ENCODE measurements at regions not wholly inside any gene's neighbourhood (a gene's known extent, or its start where the extent isn't known, plus 50 kb on each side); places are given as distances from the start of the nearest gene placed in this dataset.

- Mint-ChIP-seq H3K36me3 (ENCODE audit: insufficient read depth, unreplicated experiment) (no peaks in the 10 kb centered on the region), H3K9me3 (ENCODE audit: unreplicated experiment) (no peaks in the 10 kb centered on the region), H3K27me3 (ENCODE audit: insufficient read depth, unreplicated experiment) (no peaks in the 10 kb centered on the region), H3K4me1 (ENCODE audit: insufficient read depth, unreplicated experiment) (no peaks in the 10 kb centered on the region), H3K27ac (ENCODE audit: low read depth, unreplicated experiment) (no peak overlapping the region), H3K4me3 (ENCODE audit: unreplicated experiment) (no peak overlapping the region)
- no TSS peak for BruUV-seq (replicated peaks)
- ChIA-PET CTCF (interaction anchor here (0.7 kb wide), 1 partner anchor 12 kb away, joined by 3 read pairs; no protein-coding TSS in a partner anchor), POLR2A (no interaction called here)
- DNase-seq (ENCODE audit: unreplicated experiment) = no peak
- intact Hi-C loops (cut with micrococcal nuclease) = no loop called here
- TF ChIP-seq CTCF (IDR thresholded peaks at IDR 0.05; ENCODE audit: unreplicated experiment) = no peak
These were observed 191.8 kb downstream of the GADD45G start for GRCh38 chr9:89796606-89797005.

- CTCF ChIA-PET = interaction anchor here (0.6 to 0.7 kb wide), 2 partner anchors 13 to 83 kb away, joined by 3 to 6 read pairs; no protein-coding TSS in a partner anchor
- intact Hi-C loops (cut with micrococcal nuclease) = no loop called here
- POLR2A ChIA-PET = no interaction called here
These were observed 192.4 kb downstream of the GADD45G start for GRCh38 chr9:89797255-89797654.

GRCh38 chr9:89797937-89798455, 193.2 kb downstream of the GADD45G start:
- Mint-ChIP-seq H3K4me3 (ENCODE audit: unreplicated experiment) (no peak overlapping the region), H3K27ac (ENCODE audit: low read depth, unreplicated experiment) (no peak overlapping the region), H3K9me3 (ENCODE audit: unreplicated experiment) (no peaks in the 10 kb centered on the region), H3K27me3 (ENCODE audit: insufficient read depth, unreplicated experiment) (no peaks in the 10 kb centered on the region), H3K4me1 (ENCODE audit: insufficient read depth, unreplicated experiment) (peaks cover 10% of the 10 kb centered on the region), H3K36me3 (ENCODE audit: insufficient read depth, unreplicated experiment) (no peaks in the 10 kb centered on the region)
- ChIA-PET CTCF (interaction anchor here (0.6 kb wide), 1 partner anchor 82 kb away, joined by 6 read pairs; no protein-coding TSS in a partner anchor), POLR2A (no interaction called here)
- no peak for DNase-seq (ENCODE audit: unreplicated experiment)
- TF ChIP-seq CTCF (IDR thresholded peaks at IDR 0.05; ENCODE audit: unreplicated experiment) = no peak
- no TSS peak for BruUV-seq (replicated peaks)
- intact Hi-C loops (cut with micrococcal nuclease) = no loop called here

More at GRCh38 chr9:89797255-89797654, 192.4 kb downstream of the GADD45G start:
- Mint-ChIP-seq H3K4me1 (ENCODE audit: insufficient read depth, unreplicated experiment) (peaks cover 2% of the 10 kb centered on the region), H3K27me3 (ENCODE audit: insufficient read depth, unreplicated experiment) (no peaks in the 10 kb centered on the region), H3K4me3 (ENCODE audit: unreplicated experiment) (no peak overlapping the region), H3K27ac (ENCODE audit: low read depth, unreplicated experiment) (no peak overlapping the region), H3K9me3 (ENCODE audit: unreplicated experiment) (no peaks in the 10 kb centered on the region), H3K36me3 (ENCODE audit: insufficient read depth, unreplicated experiment) (no peaks in the 10 kb centered on the region)
- no TSS peak for BruUV-seq (replicated peaks)
- DNase-seq (ENCODE audit: unreplicated experiment) = no peak
- no peak for TF ChIP-seq CTCF (IDR thresholded peaks at IDR 0.05; ENCODE audit: unreplicated experiment)

- Mint-ChIP-seq H3K4me3 (ENCODE audit: unreplicated experiment) (no peak overlapping the region), H3K36me3 (ENCODE audit: insufficient read depth, unreplicated experiment) (no peaks in the 10 kb centered on the region), H3K9me3 (ENCODE audit: unreplicated experiment) (no peaks in the 10 kb centered on the region), H3K4me1 (ENCODE audit: insufficient read depth, unreplicated experiment) (peaks cover 14% of the 10 kb centered on the region), H3K27me3 (ENCODE audit: insufficient read depth, unreplicated experiment) (no peaks in the 10 kb centered on the region), H3K27ac (ENCODE audit: low read depth, unreplicated experiment) (no peak overlapping the region)
- intact Hi-C loops (cut with micrococcal nuclease) = no loop called here
- TF ChIP-seq CTCF (IDR thresholded peaks at IDR 0.05; ENCODE audit: unreplicated experiment) = no peak
- no TSS peak for BruUV-seq (replicated peaks)
- POLR2A ChIA-PET = no interaction called here
- CTCF ChIA-PET = no interaction called here
- DNase-seq (ENCODE audit: unreplicated experiment) = no peak
These were observed 193.8 kb downstream of the GADD45G start for GRCh38 chr9:89798547-89799120.

Data from MCF 10A (cell line).